Spleen (tissue), 7 donors: ENCODE measurements at regions not wholly inside any gene's neighbourhood (a gene's known extent, or its start where the extent isn't known, plus 50 kb on each side); places are given as distances from the start of the nearest gene placed in this dataset.

ENCODE experiments used
- CTCF ChIP-seq, 11 experiments: fragments of 200-600 bp in 7 of 11; fragments of 450-650 bp in 4 of 11; sonication (generic) in 4 of 11; IDR thresholded peaks in 8 of 11; conservative IDR thresholded peaks in 3 of 11; 1 replicate in 7 of 11; 2 replicates in 4 of 11; pipeline versions ENCODE4 v1.4.0 to v1.8.0; 2016 to 2021; ENCODE audit warnings: antibody characterized with exemption in 11 of 11, inconsistent platforms in 4 of 11, mild to moderate bottlenecking in 1 of 11
- POLR2A ChIP-seq, 3 donors: fragments of 450-650 bp; IDR thresholded peaks; one replicate each; pipeline ENCODE4 v1.5.1; 2017; ENCODE audit warnings: antibody characterized with exemption in 3 of 3, mild to moderate bottlenecking in 1 of 3
- POLR2AphosphoS5 ChIP-seq, 3 donors: sonication (generic); formaldehyde crosslinking; IDR thresholded peaks; one replicate each; pipeline ENCODE4 v1.5.1; 2017; ENCODE audit warnings: antibody characterized with exemption in 3 of 3
- donor health status: DM: no; HTN: no; CAD: no; lungs with moderate emphysema.
- donor health status: DM: no; HTN: no; CAD: no.
- donor health status: DM: no; HTN: no; CAD: no.

- TF ChIP-seq CTCF (IDR thresholded peaks at IDR 0.05 in 8 of 11, conservative IDR thresholded peaks at IDR 0.05 in 3 of 11) (no peak), POLR2AphosphoS5 (IDR thresholded peaks at IDR 0.05) (no peak), POLR2A (IDR thresholded peaks at IDR 0.05) (no peak)
These were observed 257.1 kb upstream of the STT3B start for GRCh38 chr3:31275583-31275982.
